ENCODE measurements at regions not wholly inside any gene's neighbourhood (a gene's known extent, or its start where the extent isn't known, plus 50 kb on each side); places are given as distances from the start of the nearest gene placed in this dataset.

GRCh38 chr17:6299275-6299674 is 135.6 kb downstream of the AIPL1 start:
- H3K4me3 ChIP-seq, result no peak overlapping the region
- DNase-seq, result no peak
- no peaks in the 10 kb centered on the region for H3K36me3 ChIP-seq
- no peak overlapping the region for H3K27ac ChIP-seq (replicated peaks)
- peaks cover 41% of the 10 kb centered on the region for H3K27me3 ChIP-seq (ENCODE audit: low read depth)
- H3K4me1 ChIP-seq, result no peaks in the 10 kb centered on the region
- TF ChIP-seq CTCF (IDR thresholded peaks at IDR 0.05; ENCODE audit: borderline replicate concordance), result no peak
- no peaks in the 10 kb centered on the region for H3K9me3 ChIP-seq (replicated peaks)
- intact Hi-C loops (cut with micrococcal nuclease), result no loop called here

- Histone ChIP-seq H3K36me3 (no peaks in the 10 kb centered on the region), H3K4me3 (no peak overlapping the region), H3K9me3 (replicated peaks) (no peaks in the 10 kb centered on the region), H3K27ac (replicated peaks) (no peak overlapping the region), H3K4me1 (no peaks in the 10 kb centered on the region), H3K27me3 (ENCODE audit: low read depth) (peaks cover 41% of the 10 kb centered on the region)
- DNase-seq, result no peak
- no peak for TF ChIP-seq CTCF (IDR thresholded peaks at IDR 0.05; ENCODE audit: borderline replicate concordance)
- intact Hi-C loops (cut with micrococcal nuclease), result no loop called here
Observed at GRCh38 chr17:6297960-6298359, 137.0 kb downstream of the AIPL1 start.

- Histone ChIP-seq H3K36me3 (no peaks in the 10 kb centered on the region), H3K27ac (replicated peaks) (no peak overlapping the region), H3K27me3 (ENCODE audit: low read depth) (peaks cover 35% of the 10 kb centered on the region), H3K9me3 (replicated peaks) (no peaks in the 10 kb centered on the region), H3K4me3 (no peak overlapping the region), H3K4me1 (no peaks in the 10 kb centered on the region)
- no peak for TF ChIP-seq CTCF (IDR thresholded peaks at IDR 0.05; ENCODE audit: borderline replicate concordance)
- intact Hi-C loops (cut with micrococcal nuclease), result no loop called here
- DNase-seq, result no peak
Observed at GRCh38 chr17:6297119-6297518, 137.8 kb downstream of the AIPL1 start.

- no peak for DNase-seq
- Histone ChIP-seq H3K9me3 (replicated peaks) (no peaks in the 10 kb centered on the region), H3K4me1 (no peaks in the 10 kb centered on the region), H3K27ac (replicated peaks) (no peak overlapping the region), H3K4me3 (no peak overlapping the region), H3K36me3 (no peaks in the 10 kb centered on the region), H3K27me3 (ENCODE audit: low read depth) (peaks cover 23% of the 10 kb centered on the region)
- intact Hi-C loops (cut with micrococcal nuclease), result no loop called here
- no peak for TF ChIP-seq CTCF (IDR thresholded peaks at IDR 0.05; ENCODE audit: borderline replicate concordance)
Observed at GRCh38 chr17:6290488-6291196, 144.3 kb downstream of the AIPL1 start.

- no peaks in the 10 kb centered on the region for H3K4me1 ChIP-seq
- no peak overlapping the region for H3K27ac ChIP-seq (replicated peaks)
- intact Hi-C loops (cut with micrococcal nuclease), result no loop called here
- H3K9me3 ChIP-seq (replicated peaks), result peaks cover 3% of the 10 kb centered on the region
- H3K4me3 ChIP-seq, result no peak overlapping the region
- no peaks in the 10 kb centered on the region for H3K36me3 ChIP-seq
- no peak for DNase-seq
- TF ChIP-seq CTCF (IDR thresholded peaks at IDR 0.05; ENCODE audit: borderline replicate concordance), result no peak
- H3K27me3 ChIP-seq (ENCODE audit: low read depth), result peaks cover 23% of the 10 kb centered on the region
Observed at GRCh38 chr17:6286233-6286632, 148.7 kb downstream of the AIPL1 start.
